GM21723 (cell line): ENCODE measurements at regions not wholly inside any gene's neighbourhood (a gene's known extent, or its start where the extent isn't known, plus 50 kb on each side); places are given as distances from the start of the nearest gene placed in this dataset.
"Not testable (repeated sequence)": the region's sequence is repeated elsewhere in the genome, so short reads cannot be mapped to it uniquely, and the experiment has no call there.

Experiments used
- ATAC-seq: cut with Tn5 transposase; IDR thresholded peaks from one replicate; pipeline ENCODE4 v1.9.1; 2021; ENCODE audit warnings: mild to moderate bottlenecking, moderate library complexity; ENCODE audit not compliant: unreplicated experiment

- not testable (repeated sequence) for ATAC-seq
Observed at GRCh38 chr5:82583331-82583730, 305.2 kb upstream of the RPS23 start.

- ATAC-seq, result no peak
Observed at GRCh38 chr5:82564963-82565362, 286.8 kb upstream of the RPS23 start.

GRCh38 chr5:82563745-82564144, 285.6 kb upstream of the RPS23 start:
- no peak for ATAC-seq

GRCh38 chr5:82562696-82563240, 284.6 kb upstream of the RPS23 start:
- no peak for ATAC-seq

- ATAC-seq, result no peak
Observed at GRCh38 chr5:82561797-82562196, 283.6 kb upstream of the RPS23 start.

GRCh38 chr5:82560969-82561368, 282.8 kb upstream of the RPS23 start:
- no peak for ATAC-seq

- no peak for ATAC-seq
Observed at GRCh38 chr5:82560561-82560960, 282.4 kb upstream of the RPS23 start.

GRCh38 chr5:82551840-82552385, 273.8 kb upstream of the RPS23 start:
- ATAC-seq, result no peak

GRCh38 chr5:82551192-82551591, 273.0 kb upstream of the RPS23 start:
- no peak for ATAC-seq

- ATAC-seq, result no peak
Observed at GRCh38 chr5:82549263-82549662, 271.1 kb upstream of the RPS23 start.

GRCh38 chr5:82544004-82544403, 265.9 kb upstream of the RPS23 start:
- ATAC-seq, result no peak

GRCh38 chr5:82540301-82540700, 262.1 kb upstream of the RPS23 start:
- ATAC-seq, result no peak

- no peak for ATAC-seq
Observed at GRCh38 chr5:82538339-82539034, 260.3 kb upstream of the RPS23 start.

- ATAC-seq, result no peak
Observed at GRCh38 chr5:82537687-82538306, 259.6 kb upstream of the RPS23 start.

- ATAC-seq, result no peak
Observed at GRCh38 chr5:82534986-82535385, 256.8 kb upstream of the RPS23 start.

- ATAC-seq, result not testable (repeated sequence)
Observed at GRCh38 chr5:82532075-82532474, 253.9 kb upstream of the RPS23 start.

GRCh38 chr5:82526540-82526939, 248.4 kb upstream of the RPS23 start:
- ATAC-seq, result no peak

GRCh38 chr5:82525626-82526025, 247.5 kb upstream of the RPS23 start:
- no peak for ATAC-seq

- no peak for ATAC-seq
Observed at GRCh38 chr5:82523633-82524032, 245.5 kb upstream of the RPS23 start.

- ATAC-seq, result no peak
Observed at GRCh38 chr5:82522897-82523296, 244.7 kb upstream of the RPS23 start.

- no peak for ATAC-seq
Observed at GRCh38 chr5:82521431-82522051, 243.4 kb upstream of the RPS23 start.

GRCh38 chr5:82519558-82519957, 241.4 kb upstream of the RPS23 start:
- ATAC-seq, result no peak
